SK-N-SH (cell line): ENCODE measurements at regions not wholly inside any gene's neighbourhood (a gene's known extent, or its start where the extent isn't known, plus 50 kb on each side); places are given as distances from the start of the nearest gene placed in this dataset.

Experiments used
- CTCF ChIA-PET: fragments of 300-600, 350-600 bp; formaldehyde crosslinking; extraction: SDS; loops from one replicate; lab custom pipeline; 2021; lab: Yijun Ruan, JAX
- POLR2A ChIA-PET: fragments of 350-600 bp; sonication (Branson Sonifier 250); formaldehyde crosslinking; extraction: SDS; loops from one replicate; lab custom pipeline; 2020; ENCODE audit warnings: antibody characterized with exemption, inconsistent platforms; lab: Yijun Ruan, JAX
- DNase-seq: peaks from one replicate; pipeline ENCODE4 v3.0.0; 2012
- H2AFZ ChIP-seq: fragments of 200-600 bp; sonication (generic); 2 replicates; pipeline ENCODE4 v1.8.1; 2016; ENCODE audit warnings: antibody characterized with exemption, mild to moderate bottlenecking, low read depth
- H3F3A ChIP-seq: fragments of 200-600 bp; sonication (generic); replicated peaks from 2 replicates; pipeline ENCODE3; 2016; ENCODE audit warnings: antibody characterized with exemption, mild to moderate bottlenecking; ENCODE audit not compliant: insufficient read depth
- H3K27ac ChIP-seq, 2 experiments: fragments of 200-500 bp in 1 of 2; fragments of 200-600 bp in 1 of 2; sonication (Bioruptor generic) in 1 of 2; sonication (generic), shearing (Covaris generic) in 1 of 2; 2 replicates each; pipeline versions ENCODE4 v1.5.1 to v1.6.1; 2014 to 2016; ENCODE audit warnings: low read depth in 2 of 2, inconsistent platforms in 1 of 2, low read length in 1 of 2, mild to moderate bottlenecking in 1 of 2, mixed read lengths in 1 of 2
- H3K27me3 ChIP-seq: fragments of 200-600 bp; sonication (generic), shearing (Covaris generic); 2 replicates; pipeline ENCODE4 v1.6.1; 2016; ENCODE audit warnings: mixed run types; ENCODE audit not compliant: insufficient read depth
- H3K36me3 ChIP-seq, 2 experiments: fragments of 200-500 bp in 1 of 2; fragments of 200-600 bp in 1 of 2; sonication (Bioruptor generic) in 1 of 2; sonication (generic) in 1 of 2; replicated peaks in 1 of 2; 2 replicates each; pipeline versions ENCODE3 to v1.5.1; 2014 to 2016; ENCODE audit warnings: low read length in 1 of 2, mild to moderate bottlenecking in 1 of 2; ENCODE audit not compliant: insufficient read depth in 2 of 2, control insufficient read depth in 1 of 2
- H3K4me1 ChIP-seq, 2 experiments: fragments of 200-500 bp in 1 of 2; fragments of 200-600 bp in 1 of 2; sonication (Bioruptor generic) in 1 of 2; sonication (generic), shearing (Covaris generic) in 1 of 2; 2 replicates each; pipeline versions ENCODE4 v1.5.1 to v1.6.1; 2014 to 2016; ENCODE audit warnings: low read depth in 1 of 2, low read length in 1 of 2, mixed run types in 1 of 2; ENCODE audit not compliant: insufficient read depth in 2 of 2, control insufficient read depth in 1 of 2
- H3K4me2 ChIP-seq: fragments of 200-600 bp; sonication (generic), shearing (Covaris generic); 2 replicates; pipeline ENCODE4 v1.6.1; 2017; ENCODE audit warnings: mixed run types
- H3K4me3 ChIP-seq, 2 experiments: fragments of 200-500 bp in 1 of 2; fragments of 200-600 bp in 1 of 2; sonication (Bioruptor generic) in 1 of 2; sonication (generic), shearing (Covaris generic) in 1 of 2; 2 replicates each; pipeline versions ENCODE4 v1.5.1 to v1.8.1; 2014 to 2016; ENCODE audit warnings: low read depth in 2 of 2, inconsistent platforms in 1 of 2, low read length in 1 of 2, mild to moderate bottlenecking in 1 of 2, mixed read lengths in 1 of 2, moderate library complexity in 1 of 2
- H3K79me2 ChIP-seq: fragments of 200-600 bp; sonication (generic); 2 replicates; pipeline ENCODE4 v1.8.1; 2017; ENCODE audit warnings: mild to moderate bottlenecking; ENCODE audit not compliant: insufficient read depth
- H3K9ac ChIP-seq: fragments of 200-600 bp; sonication (generic); 2 replicates; pipeline ENCODE4 v1.6.1; 2017; ENCODE audit warnings: mixed run types
- H3K9me2 ChIP-seq: fragments of 200-600 bp; sonication (generic); 2 replicates; pipeline ENCODE4 v1.6.1; 2017; ENCODE audit warnings: mixed run types
- H3K9me3 ChIP-seq: fragments of 200-600 bp; sonication (generic); 2 replicates; pipeline ENCODE4 v1.6.1; 2017; ENCODE audit warnings: mixed run types, mild to moderate bottlenecking, moderate library complexity
- H4K20me1 ChIP-seq: fragments of 200-600 bp; sonication (generic); 2 replicates; pipeline ENCODE4 v1.6.1; 2017; ENCODE audit warnings: mild to moderate bottlenecking, mixed run types; ENCODE audit not compliant: insufficient read depth
- ELF1 ChIP-seq: IDR thresholded peaks from 2 replicates; pipeline ENCODE4 v1.4.0; 2012
- EP300 ChIP-seq, 2 experiments: IDR thresholded peaks; 2 replicates each; pipeline versions ENCODE4 v1.4.0 to v1.6.1; 2012; ENCODE audit warnings: borderline replicate concordance in 1 of 2, low read depth in 1 of 2, low read length in 1 of 2
- FOXM1 ChIP-seq: IDR thresholded peaks from 2 replicates; pipeline ENCODE4 v1.4.0; 2012; ENCODE audit warnings: low read depth, mild to moderate bottlenecking
- JUND ChIP-seq: IDR thresholded peaks from 2 replicates; pipeline ENCODE4 v1.4.0; 2012
- MAX ChIP-seq: IDR thresholded peaks from 2 replicates; pipeline ENCODE4 v1.4.0; 2012; ENCODE audit warnings: low read depth
- MEF2A ChIP-seq: IDR thresholded peaks from 2 replicates; pipeline ENCODE4 v1.4.0; 2012; ENCODE audit warnings: low read depth, borderline replicate concordance
- NFIC ChIP-seq: IDR thresholded peaks from 2 replicates; pipeline ENCODE4 v1.4.0; 2012; ENCODE audit warnings: borderline replicate concordance
- PBX3 ChIP-seq: IDR thresholded peaks from 2 replicates; pipeline ENCODE4; 2012
- POLR2AphosphoS5 ChIP-seq: IDR thresholded peaks from 2 replicates; pipeline ENCODE4 v1.6.1; 2012; ENCODE audit warnings: low read depth, low read length
- RAD21 ChIP-seq: IDR thresholded peaks from 2 replicates; pipeline ENCODE4 v1.6.1; 2012; ENCODE audit warnings: mild to moderate bottlenecking, low read length
- RCOR1 ChIP-seq: fragments of 150-350 bp; IDR thresholded peaks from 2 replicates; pipeline ENCODE4 v1.6.1; 2017; ENCODE audit warnings: antibody characterized with exemption, low read length
- SIN3A ChIP-seq: IDR thresholded peaks from 2 replicates; pipeline ENCODE4 v1.6.1; 2012; ENCODE audit warnings: low read depth, mild to moderate bottlenecking, low read length, moderate library complexity, borderline replicate concordance
- TCF12 ChIP-seq: IDR thresholded peaks from 2 replicates; pipeline ENCODE4 v1.4.0; 2012
- TEAD4 ChIP-seq: IDR thresholded peaks from 2 replicates; pipeline ENCODE4 v1.4.0; 2012; ENCODE audit warnings: mild to moderate bottlenecking, borderline replicate concordance; ENCODE audit not compliant: insufficient read depth
- USF2 ChIP-seq: fragments of 150-350 bp; IDR thresholded peaks from 2 replicates; pipeline ENCODE4 v1.6.1; 2017; ENCODE audit warnings: antibody characterized with exemption, low read length, low read depth, borderline replicate concordance
- YY1 ChIP-seq: IDR thresholded peaks from 2 replicates; pipeline ENCODE4 v1.4.0; 2012; ENCODE audit warnings: low read depth, mild to moderate bottlenecking
- WGBS: methylation state at CpG from one replicate; pipeline ENCODE4 v1.1.6; 2017; ENCODE audit warnings: low lambda C conversion rate; 5-methylcytosine and 5-hydroxymethylcytosine counted together
- TF ChIP-seq, protein P1 (sequence below): IDR thresholded peaks from 2 replicates; pipeline ENCODE4 v1.4.0; 2012; ENCODE audit warnings: low read depth, borderline replicate concordance

- CTCF ChIA-PET: no interaction called here
- Histone ChIP-seq H3K4me1 (peaks cover 4 to 13% of the 10 kb centered on the region in 2 experiments; a peak in 1 of 4 replicates), H4K20me1 (no peaks in the 10 kb centered on the region), H2AFZ (no peak overlapping the region), H3K9ac (no peak overlapping the region), H3K79me2 (no peaks in the 10 kb centered on the region), H3K9me3 (no peaks in the 10 kb centered on the region), H3K27ac (no peak overlapping the region), H3K36me3 (no peaks in the 10 kb centered on the region), H3K4me2 (no peak overlapping the region), H3K9me2 (no peaks in the 10 kb centered on the region), H3K4me3 (no peak overlapping the region), H3K27me3 (peaks cover 9% of the 10 kb centered on the region), H3F3A (no peaks in the 10 kb centered on the region)
- POLR2A ChIA-PET: no interaction called here
- WGBS: 75% methylated on average over 3 of the region's 3 CpGs
- TF ChIP-seq NFIC (no peak), EP300 (IDR thresholded peaks at IDR 0.05; ENCODE audit: borderline replicate concordance in 1 of 2, low read depth in 1 of 2, low read length in 1 of 2) (no peak), ELF1 (no peak), MEF2A (no peak), RAD21 (no peak), YY1 (no peak), FOXM1 (no peak), TCF12 (no peak), RCOR1 (no peak), MAX (no peak), SIN3A (no peak), TEAD4 (no peak), POLR2AphosphoS5 (no peak), PBX3 (no peak), USF2 (no peak), JUND (no peak)
- TF ChIP-seq, protein P1, sequence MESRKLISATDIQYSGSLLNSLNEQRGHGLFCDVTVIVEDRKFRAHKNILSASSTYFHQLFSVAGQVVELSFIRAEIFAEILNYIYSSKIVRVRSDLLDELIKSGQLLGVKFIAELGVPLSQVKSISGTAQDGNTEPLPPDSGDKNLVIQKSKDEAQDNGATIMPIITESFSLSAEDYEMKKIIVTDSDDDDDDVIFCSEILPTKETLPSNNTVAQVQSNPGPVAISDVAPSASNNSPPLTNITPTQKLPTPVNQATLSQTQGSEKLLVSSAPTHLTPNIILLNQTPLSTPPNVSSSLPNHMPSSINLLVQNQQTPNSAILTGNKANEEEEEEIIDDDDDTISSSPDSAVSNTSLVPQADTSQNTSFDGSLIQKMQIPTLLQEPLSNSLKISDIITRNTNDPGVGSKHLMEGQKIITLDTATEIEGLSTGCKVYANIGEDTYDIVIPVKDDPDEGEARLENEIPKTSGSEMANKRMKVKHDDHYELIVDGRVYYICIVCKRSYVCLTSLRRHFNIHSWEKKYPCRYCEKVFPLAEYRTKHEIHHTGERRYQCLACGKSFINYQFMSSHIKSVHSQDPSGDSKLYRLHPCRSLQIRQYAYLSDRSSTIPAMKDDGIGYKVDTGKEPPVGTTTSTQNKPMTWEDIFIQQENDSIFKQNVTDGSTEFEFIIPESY: no peak
- DNase-seq: no peak
These were observed 205.7 kb downstream of the UACA start for GRCh38 chr15:70557521-70558258.
